B cell (primary cell): ENCODE measurements at regions not wholly inside any gene's neighbourhood (a gene's known extent, or its start where the extent isn't known, plus 50 kb on each side); places are given as distances from the start of the nearest gene placed in this dataset.

Source experiments
- EZH2 ChIP-seq: IDR thresholded peaks from 2 replicates; pipeline ENCODE4 v1.6.1; 2012; ENCODE audit warnings: borderline replicate concordance, low read depth, mild to moderate bottlenecking, moderate library complexity, low read length; ENCODE audit not compliant: insufficient read depth, poor library complexity, severe bottlenecking
- TF ChIP-seq, protein P1 (sequence below): fragments of 200-600 bp; IDR thresholded peaks from one replicate; pipeline ENCODE4 v1.8.0; 2022; ENCODE audit warnings: antibody characterized with exemption, mild to moderate bottlenecking

DNA sequence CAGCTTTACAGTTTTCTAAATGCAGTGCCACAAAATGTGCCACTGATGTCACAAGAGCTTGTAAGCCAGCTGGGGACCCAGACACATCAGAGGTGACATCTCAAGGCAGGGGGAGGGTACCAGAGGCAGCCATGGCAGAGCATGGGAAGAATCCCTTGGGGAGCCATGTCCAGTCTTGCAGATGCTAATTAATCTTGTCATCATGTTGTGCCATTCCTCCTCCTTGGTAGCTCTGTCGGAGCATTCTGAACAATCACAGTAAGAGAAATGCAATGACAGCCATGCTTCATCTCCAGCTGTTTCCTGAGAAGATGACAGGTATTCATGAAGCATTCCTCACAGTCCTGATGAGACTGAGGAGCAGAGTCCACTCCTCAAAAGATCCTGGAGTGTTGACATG, 287.9 kb downstream of the RPAP3 start:
- TF ChIP-seq EZH2 = no peak
- TF ChIP-seq, protein P1, sequence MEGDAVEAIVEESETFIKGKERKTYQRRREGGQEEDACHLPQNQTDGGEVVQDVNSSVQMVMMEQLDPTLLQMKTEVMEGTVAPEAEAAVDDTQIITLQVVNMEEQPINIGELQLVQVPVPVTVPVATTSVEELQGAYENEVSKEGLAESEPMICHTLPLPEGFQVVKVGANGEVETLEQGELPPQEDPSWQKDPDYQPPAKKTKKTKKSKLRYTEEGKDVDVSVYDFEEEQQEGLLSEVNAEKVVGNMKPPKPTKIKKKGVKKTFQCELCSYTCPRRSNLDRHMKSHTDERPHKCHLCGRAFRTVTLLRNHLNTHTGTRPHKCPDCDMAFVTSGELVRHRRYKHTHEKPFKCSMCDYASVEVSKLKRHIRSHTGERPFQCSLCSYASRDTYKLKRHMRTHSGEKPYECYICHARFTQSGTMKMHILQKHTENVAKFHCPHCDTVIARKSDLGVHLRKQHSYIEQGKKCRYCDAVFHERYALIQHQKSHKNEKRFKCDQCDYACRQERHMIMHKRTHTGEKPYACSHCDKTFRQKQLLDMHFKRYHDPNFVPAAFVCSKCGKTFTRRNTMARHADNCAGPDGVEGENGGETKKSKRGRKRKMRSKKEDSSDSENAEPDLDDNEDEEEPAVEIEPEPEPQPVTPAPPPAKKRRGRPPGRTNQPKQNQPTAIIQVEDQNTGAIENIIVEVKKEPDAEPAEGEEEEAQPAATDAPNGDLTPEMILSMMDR = no peak
